Esophagus mucosa (tissue), 1 donor: ENCODE measurements at regions not wholly inside any gene's neighbourhood (a gene's known extent, or its start where the extent isn't known, plus 50 kb on each side); places are given as distances from the start of the nearest gene placed in this dataset.

Source experiments
- ATAC-seq: fragments of 200-7000 bp; cut with Tn5 transposase; one replicate; pipeline ENCODE4 v1.9.1; 2020
- donor health status: DM: yes; HTN: yes; CAD: no.

GRCh38 chr7:26560526-26561256, 269.0 kb downstream of the SNX10 start:
- ATAC-seq = no peak

DNA sequence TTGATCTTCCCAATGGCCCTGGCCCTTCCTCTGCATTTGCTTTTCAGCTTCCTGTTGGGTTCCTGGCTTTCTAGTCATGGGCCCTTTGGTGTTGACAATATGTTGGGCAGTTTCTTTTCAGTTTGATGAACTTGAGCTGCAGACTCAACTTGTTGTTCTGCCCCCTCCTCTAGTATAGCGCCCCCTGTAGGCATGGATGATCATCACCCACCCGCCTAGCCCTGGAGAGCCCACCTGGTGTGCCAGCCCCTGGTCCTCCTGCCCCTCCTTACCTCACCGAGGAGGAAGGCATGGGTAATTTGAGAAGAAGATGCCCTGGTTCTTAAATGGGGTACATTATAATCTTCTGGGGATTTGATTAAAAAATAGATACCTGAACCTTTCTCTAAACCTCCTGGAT, 271.2 kb downstream of the SNX10 start:
- ATAC-seq = no peak

- no peak for ATAC-seq
These were observed 271.7 kb downstream of the SNX10 start for GRCh38 chr7:26563406-26563805.

- no peak for ATAC-seq
These were observed 275.6 kb downstream of the SNX10 start for GRCh38 chr7:26567266-26567665.

DNA sequence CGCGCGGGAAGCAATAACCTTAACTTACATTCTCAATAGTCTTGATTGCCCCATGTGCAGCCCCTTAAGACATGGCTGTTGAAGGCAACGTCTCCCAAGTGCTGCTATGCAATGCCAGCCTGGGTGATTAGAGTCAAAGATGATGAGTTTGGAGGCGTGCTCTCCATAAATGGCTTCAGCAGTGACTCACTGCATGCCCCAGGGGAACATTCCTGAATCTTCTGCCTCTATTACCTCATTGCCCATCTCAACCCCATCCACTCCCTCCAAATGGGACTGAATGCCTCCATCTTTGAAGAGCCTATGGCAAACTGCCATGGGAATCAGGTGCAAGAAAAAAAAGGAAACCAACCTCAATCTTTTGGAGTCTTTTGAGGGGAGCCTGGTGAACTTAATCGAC, 282.8 kb downstream of the SNX10 start:
- ATAC-seq = peak; percentile 54

GRCh38 chr7:26580064-26580591, 284.3 kb downstream of the SKAP2 start:
- no peak for ATAC-seq

GRCh38 chr7:26580711-26581110, 283.7 kb downstream of the SKAP2 start:
- no peak for ATAC-seq

DNA sequence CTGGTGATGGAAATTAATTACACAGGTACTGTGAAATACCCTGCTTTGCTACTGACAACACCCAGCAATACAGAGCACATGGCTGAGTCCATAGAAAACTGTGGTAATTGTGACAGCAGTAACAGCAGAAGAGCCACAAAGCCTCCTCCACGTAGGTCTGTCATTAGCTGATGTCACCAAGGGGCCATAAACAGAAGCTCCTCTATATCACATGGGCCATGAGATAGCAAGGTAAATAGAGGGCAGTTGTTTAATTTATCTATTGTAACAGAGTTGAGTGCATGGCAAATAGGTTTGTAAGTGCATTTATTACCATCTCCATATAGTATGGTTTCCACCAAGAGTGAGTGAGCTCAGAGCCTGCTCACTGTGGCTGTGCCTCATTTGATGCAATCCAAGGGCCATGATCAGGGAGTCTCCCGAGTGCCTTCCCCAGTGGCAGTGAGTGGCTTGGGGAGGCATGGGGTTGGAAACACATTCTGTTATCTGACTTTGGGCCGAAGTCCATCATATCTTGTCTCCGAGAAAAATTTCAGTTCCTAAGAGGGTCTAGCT, 281.2 kb downstream of the SKAP2 start:
- no peak for ATAC-seq

DNA sequence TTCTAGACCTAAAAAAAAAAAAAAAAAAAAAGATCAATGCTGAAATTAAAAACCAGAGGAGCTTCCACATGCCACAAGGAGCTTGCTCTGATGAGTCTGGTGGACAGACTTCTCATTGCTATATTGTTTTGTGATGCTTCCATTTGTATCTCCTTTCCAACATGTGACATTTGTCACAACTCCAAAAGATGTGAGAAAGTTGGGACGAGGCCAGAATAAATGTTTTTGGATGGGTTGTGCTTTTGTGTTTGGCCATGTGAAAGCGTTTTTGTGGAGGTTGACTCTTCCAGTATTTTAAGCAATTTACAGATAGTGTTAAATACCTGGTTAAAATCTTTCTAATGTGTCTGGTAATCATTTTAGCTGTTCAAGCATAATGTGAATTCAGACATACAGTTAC, 280.1 kb downstream of the SKAP2 start:
- no peak for ATAC-seq

DNA sequence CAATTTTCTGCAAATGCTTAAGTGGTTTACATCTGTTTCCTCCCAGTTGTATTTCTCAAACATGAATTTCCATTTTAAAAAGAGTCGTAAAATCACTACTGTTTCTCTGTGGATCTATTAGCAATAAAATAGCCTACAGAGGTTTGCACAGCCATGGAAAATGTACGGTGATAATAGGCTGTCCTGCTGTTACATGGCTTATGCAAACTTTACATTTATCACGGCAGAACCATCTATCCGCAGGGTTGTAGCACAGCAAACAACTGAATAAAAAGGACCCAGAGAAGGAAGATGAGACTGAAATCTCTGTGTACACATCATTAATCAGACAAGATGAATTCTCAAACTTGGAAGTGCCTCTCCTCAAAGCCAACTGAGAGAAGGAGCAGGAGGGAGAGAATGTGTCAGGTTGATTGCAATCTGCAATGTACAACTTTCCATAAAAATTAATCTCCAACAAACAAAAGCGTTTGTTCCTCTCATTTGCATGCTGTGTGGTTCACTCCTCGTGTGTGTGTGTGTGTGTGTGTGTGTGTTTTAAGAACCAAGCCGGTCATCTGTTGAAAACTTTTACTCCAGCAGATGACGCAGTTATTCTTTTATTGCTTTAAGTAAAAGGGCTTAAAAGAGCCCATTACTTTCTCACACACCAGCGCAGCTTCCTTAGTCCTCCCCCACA, 279.3 kb downstream of the SKAP2 start:
- ATAC-seq = no peak

GRCh38 chr7:26587536-26587935, 276.9 kb downstream of the SKAP2 start:
- no peak for ATAC-seq

GRCh38 chr7:26588511-26588910, 275.9 kb downstream of the SKAP2 start:
- ATAC-seq = no peak

GRCh38 chr7:26590709-26591108, 273.7 kb downstream of the SKAP2 start:
- ATAC-seq = no peak

GRCh38 chr7:26592011-26592410, 272.4 kb downstream of the SKAP2 start:
- ATAC-seq = no peak

DNA sequence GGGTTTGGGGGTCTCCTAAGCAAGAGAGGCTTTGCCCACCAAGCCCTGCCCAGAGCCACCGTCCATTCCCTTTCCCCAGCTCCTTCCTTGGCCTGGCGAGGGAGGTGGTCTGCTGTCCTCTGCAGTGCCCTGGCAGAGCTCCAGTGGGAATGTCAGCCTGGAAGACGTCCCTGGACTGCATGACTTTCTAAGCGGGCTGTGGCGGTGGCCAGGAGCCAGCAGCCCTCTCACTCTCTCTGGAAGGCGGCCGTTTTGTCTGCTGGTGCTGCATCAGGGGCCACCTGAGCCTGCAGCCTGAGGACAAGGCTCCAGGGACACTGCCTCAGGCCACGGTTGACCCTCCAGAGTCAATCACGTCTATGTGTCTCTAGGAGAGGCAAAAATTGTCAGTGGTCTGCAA, 271.0 kb downstream of the SKAP2 start:
- no peak for ATAC-seq

GRCh38 chr7:26593896-26594295, 270.5 kb downstream of the SKAP2 start:
- ATAC-seq = no peak

DNA sequence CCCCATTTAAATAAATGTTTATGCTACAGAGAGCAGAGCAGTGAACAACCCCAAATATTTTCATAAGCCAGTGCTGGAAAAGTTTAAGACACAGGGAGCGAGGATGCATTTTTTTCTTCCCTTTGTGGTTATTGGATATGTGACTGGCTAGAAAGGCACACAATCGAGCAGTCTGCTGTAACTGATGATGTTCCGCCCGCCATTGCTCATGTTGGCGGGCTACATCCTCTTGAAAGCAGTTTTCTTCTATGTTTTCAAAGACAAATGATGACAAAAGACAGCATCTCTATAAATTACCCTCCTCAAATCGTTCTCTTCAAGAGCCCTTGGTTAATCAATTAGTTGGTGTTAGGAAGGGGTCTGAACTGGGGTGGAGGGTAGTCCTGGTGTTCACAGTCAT, 269.8 kb downstream of the SKAP2 start:
- ATAC-seq = no peak

DNA sequence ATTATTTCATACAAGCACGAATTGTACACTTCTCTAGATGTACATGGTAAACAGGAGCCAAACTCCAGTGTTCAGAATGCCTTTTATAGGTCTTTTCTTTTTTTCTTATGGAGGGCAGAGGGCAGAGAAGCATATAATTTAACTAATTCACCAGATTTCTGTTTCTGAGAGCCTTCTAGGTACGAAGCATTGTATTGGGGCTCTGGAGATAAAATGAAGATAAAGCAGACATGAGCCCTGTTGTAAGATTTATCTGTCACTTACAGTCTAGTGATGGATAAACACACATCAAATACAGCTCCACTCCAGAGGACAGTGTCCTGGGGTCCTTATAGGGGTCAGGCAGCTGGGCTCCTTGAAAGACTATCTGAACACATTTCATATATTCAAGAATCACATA, 265.5 kb downstream of the SKAP2 start:
- ATAC-seq = no peak

DNA sequence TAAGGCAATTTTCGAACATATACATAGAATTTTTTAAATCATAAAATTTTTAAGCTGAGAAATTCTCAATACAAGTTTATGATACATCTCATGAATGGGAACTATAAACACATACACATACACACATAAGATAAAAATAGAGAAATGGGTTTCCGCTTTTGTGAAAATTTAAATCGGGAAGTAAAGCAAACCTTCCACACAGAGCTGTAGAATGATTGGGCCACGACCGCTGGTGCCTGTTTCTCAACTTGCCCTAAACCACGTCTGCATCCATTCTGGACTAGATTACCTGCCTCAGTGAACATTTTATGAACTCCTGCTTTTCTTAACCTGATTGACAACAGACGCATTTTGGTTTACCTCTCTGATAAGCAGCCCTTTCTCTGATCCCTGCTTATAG, 264.4 kb downstream of the SKAP2 start:
- ATAC-seq = no peak

GRCh38 chr7:26600411-26600810, 264.0 kb downstream of the SKAP2 start:
- no peak for ATAC-seq

DNA sequence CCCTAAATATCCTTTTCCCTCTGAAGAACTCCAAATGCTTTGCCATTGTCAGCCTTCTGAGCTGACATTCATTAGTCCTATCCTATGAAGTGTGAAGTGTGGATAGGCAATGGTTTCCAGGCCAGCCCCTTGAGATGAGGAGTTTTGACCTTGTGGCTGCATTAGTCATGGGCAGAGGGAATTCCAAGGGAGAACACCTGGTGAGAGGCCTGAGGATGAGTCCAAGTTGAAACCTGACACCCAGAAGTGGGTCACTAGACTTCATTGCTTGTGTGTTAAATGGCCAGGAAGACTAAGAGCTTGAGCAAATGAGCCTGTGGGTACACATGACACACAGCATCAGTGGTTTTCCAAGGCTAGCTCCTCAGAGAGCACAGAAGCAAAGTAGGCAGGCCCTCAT, 260.8 kb downstream of the SKAP2 start:
- no peak for ATAC-seq

GRCh38 chr7:26608402-26608801, 256.0 kb downstream of the SKAP2 start:
- no peak for ATAC-seq

- no peak for ATAC-seq
These were observed 255.3 kb downstream of the SKAP2 start for GRCh38 chr7:26609082-26609481.

DNA sequence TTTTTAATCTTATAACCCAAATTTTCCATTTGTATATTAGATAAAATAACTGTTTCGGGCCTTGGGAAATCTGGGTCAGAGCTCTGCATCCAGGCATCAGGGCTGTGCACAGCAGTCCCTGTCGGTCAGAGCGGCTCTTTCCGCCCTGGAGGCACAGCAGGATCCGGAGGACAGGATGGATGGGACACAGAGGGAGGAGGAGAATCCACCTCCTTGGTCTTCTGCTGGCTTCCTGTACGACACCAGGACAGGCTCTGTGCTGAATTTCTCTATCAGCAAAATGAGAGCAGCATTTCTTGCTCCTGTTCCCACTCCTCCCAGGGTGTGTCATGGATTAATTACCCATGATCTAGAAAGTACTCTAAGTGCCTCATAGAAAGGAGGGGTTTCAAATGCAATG, 254.9 kb downstream of the SKAP2 start:
- ATAC-seq = no peak
